ENCODE measurements at regions not wholly inside any gene's neighbourhood (a gene's known extent, or its start where the extent isn't known, plus 50 kb on each side); places are given as distances from the start of the nearest gene placed in this dataset.

- CTCF ChIA-PET: no interaction called here
- H3K27ac ChIP-seq (ENCODE audit: extremely low read depth, low read depth, low read length): no peak overlapping the region
- no peaks in the 10 kb centered on the region for H3K9me3 ChIP-seq (ENCODE audit: control insufficient read depth, insufficient read depth, low read depth, low read length)
- H3K4me1 ChIP-seq (ENCODE audit: control insufficient read depth, insufficient read depth, low read length): no peaks in the 10 kb centered on the region
- no peak for TF ChIP-seq ZSCAN30 (tag by site-specific recombination; IDR thresholded peaks at IDR 0.05)
- TF ChIP-seq ZNF670 (tag by site-specific recombination; IDR thresholded peaks at IDR 0.05; ENCODE audit: low read depth): no peak
- POLR2A ChIA-PET: no interaction called here
- no peaks in the 10 kb centered on the region for H3K36me3 ChIP-seq (ENCODE audit: control insufficient read depth in 2 of 2, insufficient read depth in 1 of 2, low read length in 2 of 2)
- H3K4me3 ChIP-seq (ENCODE audit: low read depth, low read length): no peak overlapping the region
These were observed 59.9 kb upstream of the NRIP1 start for GRCh38 chr21:15124731-15125130.

- Histone ChIP-seq H3K9me3 (ENCODE audit: control insufficient read depth, insufficient read depth, low read depth, low read length) (no peaks in the 10 kb centered on the region), H3K4me3 (ENCODE audit: low read depth, low read length) (no peak overlapping the region), H3K36me3 (ENCODE audit: control insufficient read depth in 2 of 2, insufficient read depth in 1 of 2, low read length in 2 of 2) (no peaks in the 10 kb centered on the region), H3K27ac (ENCODE audit: extremely low read depth, low read depth, low read length) (no peak overlapping the region), H3K4me1 (ENCODE audit: control insufficient read depth, insufficient read depth, low read length) (no peaks in the 10 kb centered on the region)
- ChIA-PET POLR2A (no interaction called here), CTCF (no interaction called here)
- TF ChIP-seq ZSCAN5A (tag by site-specific recombination; IDR thresholded peaks at IDR 0.05) (no peak), HOXA7 (CRISPR knock-in tag; IDR thresholded peaks at IDR 0.05; ENCODE audit: borderline replicate concordance) (no peak), ZFP3 (tag by site-specific recombination; IDR thresholded peaks at IDR 0.05; ENCODE audit: low read depth) (no peak), ZNF404 (tag by site-specific recombination; IDR thresholded peaks at IDR 0.05) (no peak), ZNF561 (tag by site-specific recombination; IDR thresholded peaks at IDR 0.05; ENCODE audit: borderline replicate concordance) (no peak), SCRT1 (tag by site-specific recombination; IDR thresholded peaks at IDR 0.05; ENCODE audit: borderline replicate concordance) (no peak)
These were observed 62.1 kb upstream of the NRIP1 start for GRCh38 chr21:15126948-15127347.

- Histone ChIP-seq H3K36me3 (ENCODE audit: control insufficient read depth in 2 of 2, insufficient read depth in 1 of 2, low read length in 2 of 2) (no peaks in the 10 kb centered on the region), H3K4me1 (ENCODE audit: control insufficient read depth, insufficient read depth, low read length) (no peaks in the 10 kb centered on the region), H3K9me3 (ENCODE audit: control insufficient read depth, insufficient read depth, low read depth, low read length) (no peaks in the 10 kb centered on the region), H3K4me3 (ENCODE audit: low read depth, low read length) (no peak overlapping the region), H3K27ac (ENCODE audit: extremely low read depth, low read depth, low read length) (no peak overlapping the region)
- no peak for TF ChIP-seq ZNF426 (tag by site-specific recombination; IDR thresholded peaks at IDR 0.05)
- TF ChIP-seq TRIM28 (IDR thresholded peaks at IDR 0.05; ENCODE audit: borderline replicate concordance, low read length): no peak
- TF ChIP-seq ZBTB17 (tag by site-specific recombination; IDR thresholded peaks at IDR 0.05): no peak
- no peak for TF ChIP-seq ZNF433 (tag by site-specific recombination; IDR thresholded peaks at IDR 0.05; ENCODE audit: low read depth)
- no peak for TF ChIP-seq ZBTB8A (tag by site-specific recombination; IDR thresholded peaks at IDR 0.05)
- no peak for TF ChIP-seq ZSCAN16 (tag by site-specific recombination; IDR thresholded peaks at IDR 0.05)
- no peak for TF ChIP-seq ZNF146 (tag by site-specific recombination; IDR thresholded peaks at IDR 0.05)
- TF ChIP-seq ZNF610 (tag by site-specific recombination; IDR thresholded peaks at IDR 0.05; ENCODE audit: borderline replicate concordance): no peak
- TF ChIP-seq ZNF138 (tag by site-specific recombination; IDR thresholded peaks at IDR 0.05; ENCODE audit: borderline replicate concordance): no peak
- ChIA-PET CTCF (no interaction called here), POLR2A (no interaction called here)
These were observed 62.6 kb upstream of the NRIP1 start for GRCh38 chr21:15127437-15127836.

- no peaks in the 10 kb centered on the region for H3K36me3 ChIP-seq (ENCODE audit: control insufficient read depth in 2 of 2, insufficient read depth in 1 of 2, low read length in 2 of 2)
- TF ChIP-seq ZSCAN4 (tag by site-specific recombination; IDR thresholded peaks at IDR 0.05): no peak
- TF ChIP-seq WT1 (tag by site-specific recombination; IDR thresholded peaks at IDR 0.05): no peak
- no peak for TF ChIP-seq ZNF580 (tag by site-specific recombination; IDR thresholded peaks at IDR 0.05)
- no peak for TF ChIP-seq ZNF654 (tag by site-specific recombination; IDR thresholded peaks at IDR 0.05; ENCODE audit: low read depth)
- TF ChIP-seq PRDM4 (tag by site-specific recombination; IDR thresholded peaks at IDR 0.05): no peak
- no peak for TF ChIP-seq ZNF18 (tag by site-specific recombination; IDR thresholded peaks at IDR 0.05)
These were observed 63.5 kb upstream of the NRIP1 start for GRCh38 chr21:15128267-15128666.

More at GRCh38 chr21:15128267-15128666, 63.5 kb upstream of the NRIP1 start:
- H3K9me3 ChIP-seq (ENCODE audit: control insufficient read depth, insufficient read depth, low read depth, low read length): no peaks in the 10 kb centered on the region
- no peaks in the 10 kb centered on the region for H3K4me1 ChIP-seq (ENCODE audit: control insufficient read depth, insufficient read depth, low read length)
- CTCF ChIA-PET: interaction anchor here (0.6 kb wide), 1 partner anchor 987 kb away, joined by 3 read pairs; no protein-coding TSS in a partner anchor
- POLR2A ChIA-PET: no interaction called here
- no peak overlapping the region for H3K4me3 ChIP-seq (ENCODE audit: low read depth, low read length)
- H3K27ac ChIP-seq (ENCODE audit: extremely low read depth, low read depth, low read length): no peak overlapping the region

Measured in HEK293 (cell line).